ENCODE measurements at regions not wholly inside any gene's neighbourhood (a gene's known extent, or its start where the extent isn't known, plus 50 kb on each side); places are given as distances from the start of the nearest gene placed in this dataset.

GRCh38 chr2:200159829-200160781 is 146.4 kb upstream of the SPATS2L start:
- H3K4me3 ChIP-seq (ENCODE audit: control insufficient read depth, low read depth, low read length): no peak overlapping the region
- no peak for DNase-seq (ENCODE audit: low read depth)
- no peak for TF ChIP-seq CTCF (IDR thresholded peaks at IDR 0.05; ENCODE audit: control insufficient read depth, insufficient read depth, low read depth, low read length, missing control alignments)

- no peak for DNase-seq (ENCODE audit: low read depth)
- TF ChIP-seq CTCF (IDR thresholded peaks at IDR 0.05; ENCODE audit: control insufficient read depth, insufficient read depth, low read depth, low read length, missing control alignments): no peak
- no peak overlapping the region for H3K4me3 ChIP-seq (ENCODE audit: control insufficient read depth, low read depth, low read length)
Observed at GRCh38 chr2:200161458-200161857, 145.0 kb upstream of the SPATS2L start.

- H3K4me3 ChIP-seq (ENCODE audit: control insufficient read depth, low read depth, low read length): no peak overlapping the region
- TF ChIP-seq CTCF (IDR thresholded peaks at IDR 0.05; ENCODE audit: control insufficient read depth, insufficient read depth, low read depth, low read length, missing control alignments): no peak
- no peak for DNase-seq (ENCODE audit: low read depth)
Observed at GRCh38 chr2:200165687-200166086, 140.8 kb upstream of the SPATS2L start.

- TF ChIP-seq CTCF (IDR thresholded peaks at IDR 0.05; ENCODE audit: control insufficient read depth, insufficient read depth, low read depth, low read length, missing control alignments): no peak
- no peak for DNase-seq (ENCODE audit: low read depth)
- no peak overlapping the region for H3K4me3 ChIP-seq (ENCODE audit: control insufficient read depth, low read depth, low read length)
Observed at GRCh38 chr2:200168641-200169555, 137.6 kb upstream of the SPATS2L start.

- TF ChIP-seq CTCF (IDR thresholded peaks at IDR 0.05; ENCODE audit: control insufficient read depth, insufficient read depth, low read depth, low read length, missing control alignments): no peak
- no peak for DNase-seq (ENCODE audit: low read depth)
- no peak overlapping the region for H3K4me3 ChIP-seq (ENCODE audit: control insufficient read depth, low read depth, low read length)
Observed at GRCh38 chr2:200170221-200170620, 136.3 kb upstream of the SPATS2L start.

GRCh38 chr2:200171731-200172482 is 134.6 kb upstream of the SPATS2L start:
- no peak for DNase-seq (ENCODE audit: low read depth)
- no peak for TF ChIP-seq CTCF (IDR thresholded peaks at IDR 0.05; ENCODE audit: control insufficient read depth, insufficient read depth, low read depth, low read length, missing control alignments)
- no peak overlapping the region for H3K4me3 ChIP-seq (ENCODE audit: control insufficient read depth, low read depth, low read length)

All from AG09309 (cell line).